ENCODE measurements at regions not wholly inside any gene's neighbourhood (a gene's known extent, or its start where the extent isn't known, plus 50 kb on each side); places are given as distances from the start of the nearest gene placed in this dataset.
"Not testable (repeated sequence)": the region's sequence is repeated elsewhere in the genome, so short reads cannot be mapped to it uniquely, and the experiment has no call there.

DNA sequence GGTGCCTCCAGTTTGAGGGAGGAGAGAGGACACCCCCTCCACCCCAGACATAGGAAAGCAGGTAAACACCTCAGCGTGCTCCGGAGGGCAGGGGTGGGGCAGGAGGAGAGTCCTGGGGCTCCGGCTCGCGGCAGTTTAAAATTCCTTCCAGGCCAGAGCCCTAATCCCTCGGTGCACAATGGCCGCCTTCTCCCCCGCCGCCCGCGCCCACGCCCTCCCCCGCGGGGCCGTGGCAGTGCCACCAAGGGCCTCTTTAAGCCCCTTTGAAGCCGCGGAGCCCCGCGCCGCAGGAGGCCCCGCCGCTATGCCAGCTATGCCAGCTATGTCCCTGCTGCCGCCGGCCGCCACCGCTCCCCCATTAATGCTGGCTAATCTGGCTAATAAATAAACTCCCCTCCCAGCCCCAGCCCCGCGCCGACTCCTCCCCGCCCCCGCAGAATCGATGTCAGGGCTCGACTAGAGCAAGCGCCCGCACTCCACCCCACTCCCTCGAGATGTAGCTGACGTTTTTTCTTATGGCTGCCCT is 125.1 kb downstream of the MRPL14 start:
- in situ Hi-C loops (cut with HindIII; ENCODE audit: low sequenced_read_pairs): no loop called here

- in situ Hi-C loops (cut with HindIII; ENCODE audit: low sequenced_read_pairs): no loop called here
Measured at GRCh38 chr6:44001318-44002066, 125.8 kb downstream of the MRPL14 start.

GRCh38 chr6:44000164-44000842 is 126.9 kb downstream of the MRPL14 start:
- in situ Hi-C loops (cut with HindIII; ENCODE audit: low sequenced_read_pairs): no loop called here

- in situ Hi-C loops (cut with HindIII; ENCODE audit: low sequenced_read_pairs): no loop called here
Measured at GRCh38 chr6:43999628-44000027, 127.6 kb downstream of the MRPL14 start.

- in situ Hi-C loops (cut with HindIII; ENCODE audit: low sequenced_read_pairs): not testable (repeated sequence)
Measured at GRCh38 chr6:43998592-43999243, 128.5 kb downstream of the MRPL14 start.

GRCh38 chr6:43997990-43998585 is 129.2 kb downstream of the MRPL14 start:
- in situ Hi-C loops (cut with HindIII; ENCODE audit: low sequenced_read_pairs): not testable (repeated sequence)

GRCh38 chr6:43997345-43997677 is 129.9 kb downstream of the MRPL14 start:
- in situ Hi-C loops (cut with HindIII; ENCODE audit: low sequenced_read_pairs): no loop called here

GRCh38 chr6:43996618-43997344 is 130.5 kb downstream of the MRPL14 start:
- in situ Hi-C loops (cut with HindIII; ENCODE audit: low sequenced_read_pairs): no loop called here

- in situ Hi-C loops (cut with HindIII; ENCODE audit: low sequenced_read_pairs): no loop called here
Measured at GRCh38 chr6:43995137-43995536, 132.1 kb downstream of the MRPL14 start.

DNA sequence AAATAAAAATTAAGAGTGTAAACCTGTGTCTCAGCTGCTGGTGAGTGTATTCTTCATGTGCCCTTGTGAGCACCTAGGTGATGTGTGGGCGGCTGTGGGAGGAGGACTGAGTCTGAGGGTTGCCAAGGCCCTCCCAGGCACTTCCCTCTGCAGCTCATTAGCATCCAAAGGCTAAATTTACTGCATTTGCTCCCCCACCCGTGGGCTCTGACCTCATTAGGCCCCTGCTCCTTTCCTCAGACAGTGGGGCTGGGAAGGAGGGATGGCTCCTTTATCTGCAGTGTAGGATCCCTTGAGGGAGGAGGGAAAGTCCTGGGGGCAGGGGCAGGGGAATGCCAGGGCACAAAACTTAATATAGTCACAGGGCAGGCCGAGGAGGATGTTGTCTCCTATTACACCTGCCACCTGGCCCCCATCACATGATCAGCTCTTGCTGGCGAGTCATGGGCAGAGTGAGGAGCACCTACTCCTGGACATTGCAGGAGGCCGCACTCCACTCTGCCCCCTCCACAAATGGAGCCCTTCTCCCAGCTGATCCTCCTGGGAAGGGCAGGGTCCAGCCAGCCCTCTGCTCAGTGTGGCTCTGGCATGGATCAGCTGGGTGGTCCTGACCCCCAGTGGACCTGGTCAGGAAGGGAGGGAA is 133.2 kb downstream of the MRPL14 start:
- in situ Hi-C loops (cut with HindIII; ENCODE audit: low sequenced_read_pairs): loop anchor here (5.0 kb wide), 1 partner anchor 47 kb away; no protein-coding TSS in a partner anchor

GRCh38 chr6:43992783-43993644 is 134.2 kb downstream of the MRPL14 start:
- in situ Hi-C loops (cut with HindIII; ENCODE audit: low sequenced_read_pairs): loop anchor here (5.0 kb wide), 1 partner anchor 46 kb away; no protein-coding TSS in a partner anchor

DNA sequence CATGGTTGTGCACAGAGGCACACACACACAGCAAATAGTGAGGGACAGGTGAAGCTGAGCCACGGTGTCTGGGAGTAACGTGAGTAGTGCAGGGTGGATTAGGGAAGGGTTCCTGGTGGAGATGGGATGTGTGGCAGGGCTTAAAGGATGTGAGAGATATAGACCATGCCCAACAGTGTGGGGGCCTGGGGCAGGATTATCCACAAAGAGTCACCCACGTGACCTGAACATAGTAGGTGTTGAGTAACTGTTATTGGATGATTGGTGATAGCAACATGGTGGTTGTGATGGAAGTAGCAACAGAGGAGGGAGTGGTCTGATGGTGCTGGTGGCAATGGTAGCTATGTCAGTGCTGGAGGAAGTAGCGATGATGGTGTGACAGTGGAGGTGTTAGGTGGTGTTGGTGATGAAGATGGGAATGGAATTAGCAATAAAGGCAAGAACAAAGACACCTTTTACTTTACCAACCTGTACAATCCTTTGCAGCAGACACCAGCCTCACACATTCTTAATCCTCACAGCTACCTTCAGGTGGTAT is 135.1 kb downstream of the MRPL14 start:
- in situ Hi-C loops (cut with HindIII; ENCODE audit: low sequenced_read_pairs): loop anchor here (5.0 kb wide), 1 partner anchor 45 kb away; no protein-coding TSS in a partner anchor

GRCh38 chr6:43990627-43991619 is 136.3 kb downstream of the MRPL14 start:
- in situ Hi-C loops (cut with HindIII; ENCODE audit: low sequenced_read_pairs): loop anchor here (5.0 kb wide), 1 partner anchor 44 kb away; no protein-coding TSS in a partner anchor

- in situ Hi-C loops (cut with HindIII; ENCODE audit: low sequenced_read_pairs): loop anchor here (5.0 kb wide), 1 partner anchor 43 kb away; no protein-coding TSS in a partner anchor
Measured at GRCh38 chr6:43990275-43990626, 137.0 kb downstream of the MRPL14 start.

DNA sequence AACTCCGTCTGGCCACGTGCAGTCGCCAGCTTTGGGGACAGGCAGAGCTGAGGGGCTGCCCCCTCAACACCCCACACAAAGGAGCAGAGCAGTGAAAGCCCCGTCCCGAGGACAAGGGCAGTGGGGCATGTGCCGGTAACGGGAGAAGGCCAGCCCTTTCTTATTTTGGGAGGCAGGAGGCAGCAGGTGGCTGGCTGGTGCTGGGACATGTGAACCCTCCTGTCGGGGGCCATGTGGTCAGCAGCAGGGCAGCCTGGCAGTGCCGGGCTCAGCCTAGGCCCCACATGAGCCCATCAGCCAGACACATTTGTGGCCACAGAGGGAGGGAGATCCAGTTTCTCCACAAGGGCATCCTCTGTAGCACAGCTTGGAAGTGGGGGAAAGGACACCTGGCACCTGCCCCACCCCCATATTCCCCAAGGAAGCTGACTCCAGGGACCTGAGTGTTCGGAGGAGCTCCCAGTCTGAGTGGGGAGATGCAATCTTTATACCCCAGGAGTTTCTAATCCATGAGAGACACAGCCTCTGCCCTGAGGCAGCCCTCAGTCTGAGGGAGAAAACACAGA is 137.6 kb downstream of the MRPL14 start:
- in situ Hi-C loops (cut with HindIII; ENCODE audit: low sequenced_read_pairs): loop anchor here (5.0 kb wide), 1 partner anchor 42 kb away; no protein-coding TSS in a partner anchor

DNA sequence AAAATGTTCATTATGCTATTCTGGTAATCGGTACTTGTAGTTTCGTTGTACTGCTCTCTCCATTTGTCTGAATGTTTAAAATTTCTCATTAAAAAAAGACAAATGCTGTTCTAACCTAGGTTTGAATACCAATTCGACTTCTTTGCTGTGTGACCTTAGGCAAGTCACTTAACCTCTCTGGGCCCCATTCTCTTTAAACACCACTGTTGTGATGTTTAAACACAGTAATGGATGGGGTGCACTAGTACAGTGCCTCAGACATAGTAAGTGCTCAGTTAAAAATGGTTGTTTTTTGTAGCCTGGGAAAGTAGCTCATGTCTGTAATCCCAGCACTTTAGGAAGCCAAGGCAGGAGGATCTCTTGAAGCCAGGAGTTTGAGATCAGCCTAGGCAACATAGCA is 138.5 kb downstream of the MRPL14 start:
- in situ Hi-C loops (cut with HindIII; ENCODE audit: low sequenced_read_pairs): no loop called here

DNA sequence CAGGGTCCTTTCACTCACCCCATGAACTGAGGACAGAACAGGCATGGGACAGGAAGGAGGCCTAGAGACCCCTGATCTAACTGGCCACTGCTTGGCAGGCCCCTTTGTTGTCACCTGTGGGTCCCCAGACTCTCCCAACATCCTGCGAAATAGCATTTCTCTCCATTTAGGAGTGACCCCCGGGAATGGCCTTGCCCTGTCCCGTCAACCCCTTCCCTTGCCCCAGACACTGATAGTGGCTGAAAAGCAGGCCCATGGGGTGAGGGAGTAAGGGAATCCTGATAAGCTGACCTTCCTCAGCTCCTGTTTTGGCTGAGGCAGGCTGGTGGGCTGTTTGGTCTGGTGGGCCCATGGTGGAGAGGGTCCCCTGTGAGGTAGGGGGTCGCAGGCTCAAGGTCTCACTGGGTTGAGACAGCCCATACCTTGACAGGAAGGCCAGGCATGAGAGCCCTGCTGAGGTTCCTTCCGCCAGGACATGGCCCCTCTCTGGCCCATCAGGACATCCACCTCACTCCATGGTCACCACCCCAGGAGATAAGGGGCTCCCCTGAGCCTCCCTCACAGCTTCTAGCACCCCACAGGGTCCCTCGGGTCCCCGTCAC is 139.3 kb downstream of the MRPL14 start:
- in situ Hi-C loops (cut with HindIII; ENCODE audit: low sequenced_read_pairs): no loop called here
